ENCODE measurements at regions not wholly inside any gene's neighbourhood (a gene's known extent, or its start where the extent isn't known, plus 50 kb on each side); places are given as distances from the start of the nearest gene placed in this dataset.
"Not testable (repeated sequence)": the region's sequence is repeated elsewhere in the genome, so short reads cannot be mapped to it uniquely, and the experiment has no call there.

DNA sequence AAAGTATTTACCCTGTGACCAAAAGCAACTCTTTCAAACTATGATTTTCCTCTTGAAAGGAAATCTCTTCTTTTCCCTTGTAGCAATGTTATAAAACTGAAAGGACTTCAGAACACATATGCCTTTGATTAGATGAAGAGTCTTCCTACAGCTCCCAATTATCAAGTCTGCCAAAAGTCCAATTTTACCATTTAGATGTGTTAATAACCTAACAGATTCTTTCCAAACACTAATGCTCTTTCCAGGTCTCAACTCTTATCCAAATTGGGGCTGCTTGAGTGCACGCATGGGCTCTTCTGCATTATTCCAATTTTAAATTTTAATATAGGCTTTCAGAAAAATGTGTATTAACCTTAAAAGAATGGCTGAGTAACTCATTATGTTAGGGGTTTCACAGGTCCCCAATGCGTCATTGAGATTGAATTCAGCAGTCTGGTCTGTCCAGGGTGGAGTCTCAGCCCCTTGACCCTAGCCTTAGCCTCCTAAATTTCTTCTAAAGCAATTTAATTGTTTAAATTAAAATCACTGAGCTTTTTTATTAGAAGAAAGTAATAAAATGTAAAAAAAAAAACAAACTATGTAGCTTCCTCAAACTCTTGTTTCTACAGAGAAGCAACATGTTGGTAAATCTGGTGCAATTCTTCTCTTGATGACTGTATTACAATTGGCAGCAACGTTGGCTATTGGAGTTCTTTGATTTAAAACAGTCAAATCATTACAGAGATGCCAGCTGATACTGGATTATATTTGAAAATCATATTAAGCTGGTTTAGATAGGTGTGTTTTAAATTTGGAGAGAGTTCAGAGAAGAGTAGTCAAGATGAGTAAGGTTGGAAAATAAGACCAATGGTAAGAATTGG lies 170.4 kb downstream of the DKK1 start:
- DNase-seq: peak; percentile 21

DNA sequence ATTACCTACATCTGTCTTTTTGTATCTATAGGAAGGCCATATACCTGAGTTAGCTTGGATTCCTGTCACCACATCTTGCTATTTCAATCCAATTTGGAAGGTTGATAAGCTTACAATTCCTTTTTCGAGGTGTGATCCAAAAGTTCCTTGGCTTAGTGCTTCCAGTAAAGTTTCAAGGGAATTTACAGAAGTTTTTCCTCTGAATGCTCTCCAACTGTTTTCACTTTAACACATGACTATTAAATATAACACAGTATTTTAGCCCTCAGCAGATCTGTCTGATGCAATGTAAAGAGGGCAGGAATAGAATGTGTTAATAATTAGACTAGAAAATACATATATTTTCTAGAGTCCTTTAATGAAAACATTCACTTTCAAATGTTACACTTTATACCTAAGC lies 171.4 kb downstream of the DKK1 start:
- peak; percentile 59 for DNase-seq

DNA sequence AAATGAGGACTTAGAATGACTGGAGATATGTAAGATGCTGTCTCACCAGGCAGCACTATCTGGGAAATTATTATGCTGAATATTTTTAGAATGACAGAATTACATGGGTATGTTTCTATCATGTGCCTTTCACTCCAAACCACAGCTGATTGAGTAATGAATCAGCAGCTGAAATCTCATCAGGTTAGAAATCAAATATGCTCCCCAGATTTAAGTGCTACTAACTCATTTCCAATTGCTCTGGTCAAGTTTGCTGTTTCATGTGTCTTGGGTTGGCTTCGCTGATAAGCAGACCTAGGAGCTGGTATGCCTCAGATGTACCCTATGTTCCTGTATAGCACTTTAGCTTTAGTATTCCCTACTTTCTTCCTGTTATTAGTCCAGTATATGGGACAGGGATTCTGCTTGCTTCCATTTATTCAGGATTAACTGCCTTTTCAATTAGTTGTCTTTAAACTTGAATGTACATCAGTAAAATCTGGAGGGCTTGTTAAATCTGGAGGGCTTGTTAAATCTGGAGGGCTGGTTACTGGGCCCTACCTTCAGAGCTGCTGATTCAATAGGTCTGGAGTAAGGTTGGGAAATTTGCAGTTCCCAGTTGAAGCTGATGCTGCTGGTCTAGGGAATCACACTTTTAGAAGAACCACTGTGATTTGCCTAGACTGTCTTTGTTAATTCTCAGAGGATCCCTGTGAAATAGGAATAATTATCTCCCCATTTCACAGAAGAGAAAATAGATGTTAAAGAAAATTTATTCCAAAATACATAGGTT lies 172.9 kb downstream of the DKK1 start:
- DNase-seq: peak; percentile 96

DNA sequence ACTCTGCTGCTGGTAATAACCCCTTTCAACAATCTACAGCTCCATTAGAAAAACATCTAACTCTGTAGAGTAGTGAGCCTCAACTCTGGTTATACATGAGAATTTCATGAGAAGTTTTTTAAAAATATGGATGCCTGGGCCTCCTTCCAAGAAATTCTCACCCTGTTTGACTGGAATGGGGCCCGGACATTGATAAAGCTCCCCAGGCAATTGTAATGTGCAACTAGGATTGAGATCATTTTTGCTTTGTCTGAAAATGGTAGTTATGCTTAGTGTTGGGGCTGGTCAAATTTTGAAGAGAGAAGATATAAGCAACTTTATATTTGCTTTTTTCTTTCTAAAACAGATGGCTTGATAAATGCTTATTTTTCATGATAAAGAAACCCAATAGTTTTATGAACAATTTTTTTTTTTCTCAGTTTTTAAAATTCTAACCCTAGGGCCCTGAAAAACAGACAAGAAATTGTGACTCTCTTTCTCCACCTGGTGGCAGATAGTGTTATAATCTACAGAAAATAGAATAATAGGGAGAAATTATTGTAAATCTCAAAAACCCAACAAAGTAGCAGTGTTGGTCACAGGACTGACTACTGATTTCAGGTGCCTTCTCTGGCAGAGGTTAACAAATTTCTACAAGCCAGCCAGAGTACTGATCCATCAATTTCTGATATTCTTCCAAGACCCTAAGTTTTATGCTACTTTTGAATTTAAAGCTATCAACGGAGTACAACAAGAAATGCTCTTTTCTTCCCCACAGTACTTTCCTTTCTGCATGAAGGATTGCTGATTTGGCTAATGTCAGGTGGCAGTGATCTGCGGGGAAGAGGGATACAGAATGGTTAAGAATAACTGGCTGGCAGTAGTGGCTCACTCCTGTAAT lies 174.8 kb downstream of the DKK1 start:
- DNase-seq: peak; percentile 61

DNA sequence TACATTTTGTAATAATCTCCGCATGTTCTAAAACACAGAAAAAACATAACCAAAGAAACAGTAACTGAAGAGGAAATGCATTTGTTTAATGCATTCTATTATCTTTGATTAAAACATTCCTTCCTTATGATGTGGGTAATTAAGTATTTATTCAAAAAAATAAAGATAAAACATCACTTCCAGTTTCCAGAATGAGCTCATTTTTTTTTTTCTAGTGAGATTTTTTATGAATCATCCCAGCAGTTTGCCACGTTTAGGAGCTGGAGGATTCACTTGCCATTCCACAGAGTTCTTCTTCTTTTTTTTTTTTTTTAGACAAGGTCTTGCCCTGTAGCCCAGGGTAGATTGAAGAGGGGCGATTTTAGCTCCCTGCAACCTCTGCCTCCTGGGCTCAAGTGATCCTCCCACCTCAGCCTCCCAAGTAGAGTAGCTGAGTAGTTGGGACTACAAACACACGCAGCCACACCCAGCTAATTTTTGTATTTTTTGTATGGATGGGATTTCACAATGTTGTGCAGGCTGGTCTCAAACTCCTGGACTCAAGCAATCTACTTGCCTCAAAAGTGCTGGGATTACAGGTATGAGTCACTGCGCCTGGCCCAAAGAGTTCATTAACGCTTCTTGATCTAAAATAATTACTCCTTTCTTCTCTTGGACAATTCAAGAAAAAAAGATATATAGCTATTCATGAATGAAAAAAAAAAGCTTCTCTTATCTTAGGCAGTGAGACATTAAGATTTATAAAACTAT lies 177.3 kb downstream of the DKK1 start:
- peak; percentile 72 for DNase-seq

DNA sequence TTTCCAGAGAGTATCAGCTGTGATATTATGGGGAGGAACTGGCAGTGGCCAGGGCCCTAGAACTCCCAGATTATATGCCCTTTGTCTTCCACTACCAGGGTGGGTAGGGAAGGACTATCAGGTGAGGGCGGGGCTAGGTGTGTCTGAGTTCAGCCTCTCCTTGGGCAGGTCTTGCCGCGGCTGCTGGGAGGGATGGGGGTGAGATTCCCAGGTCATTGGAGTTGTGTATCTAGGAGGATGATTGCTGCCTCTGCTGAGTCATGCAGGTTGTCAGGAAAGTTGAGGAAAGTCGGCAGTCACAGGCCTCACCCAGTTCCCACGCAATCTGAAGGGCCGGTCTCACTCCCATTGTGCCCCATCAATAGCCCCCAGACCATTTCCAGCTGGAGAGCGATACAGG lies 185.2 kb downstream of the DKK1 start:
- DNase-seq: no peak

DNA sequence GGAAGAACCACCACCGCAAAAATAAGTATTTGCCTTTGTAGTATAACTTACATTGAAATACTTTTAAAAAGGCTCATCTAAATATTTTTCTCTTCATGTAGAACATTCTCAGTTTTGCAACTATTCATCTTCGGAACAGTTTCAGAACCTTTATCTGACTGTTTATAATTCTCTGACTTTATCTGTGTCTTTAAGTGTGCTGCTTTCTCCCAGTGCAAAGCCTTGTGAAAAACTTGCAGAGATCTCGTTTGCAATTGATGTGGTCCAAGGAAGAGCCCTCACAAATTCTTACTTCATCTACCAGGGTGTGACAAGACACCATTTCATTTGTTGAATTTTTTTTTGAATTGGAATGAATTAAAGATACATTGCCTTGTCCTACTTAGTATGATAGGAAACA lies 186.4 kb downstream of the DKK1 start:
- DNase-seq: no peak

DNA sequence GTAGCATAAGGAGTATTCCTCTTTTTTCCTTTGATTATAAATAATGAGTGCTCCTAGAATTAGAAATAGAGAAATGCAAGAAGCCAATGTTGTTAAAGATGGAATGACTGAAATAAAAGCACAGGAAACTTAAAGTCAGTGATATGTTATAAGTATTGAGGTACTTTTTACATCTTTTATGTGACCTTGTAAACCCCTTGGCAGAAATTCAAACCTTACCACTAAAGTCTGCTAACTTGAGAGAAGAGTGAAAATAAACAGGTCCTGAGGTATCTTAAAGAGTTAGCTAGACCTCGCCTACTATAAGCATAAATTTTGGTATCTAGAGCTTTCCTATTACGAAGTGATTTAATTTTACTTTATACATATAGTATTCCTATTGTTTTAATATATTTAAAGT lies 188.2 kb downstream of the DKK1 start:
- DNase-seq: no peak

DNA sequence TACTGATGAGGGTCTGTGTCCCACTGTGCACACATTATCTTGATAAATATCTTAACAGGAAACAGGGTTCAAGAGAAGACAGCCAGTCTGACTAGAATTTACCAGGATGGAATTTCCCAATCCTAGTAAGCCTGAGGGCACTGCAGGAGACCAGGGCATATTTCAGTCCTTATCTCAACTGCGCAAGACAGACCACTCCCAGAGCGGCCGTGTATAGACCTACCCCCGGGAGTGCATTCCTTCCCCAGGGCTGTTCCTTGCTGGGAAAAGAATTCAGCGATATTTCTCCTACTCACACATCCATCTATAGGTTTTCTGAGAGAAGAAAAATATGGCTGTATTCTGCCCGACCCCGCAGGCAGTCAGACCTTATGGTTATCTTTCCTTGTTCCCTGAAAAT lies 191.3 kb downstream of the DKK1 start:
- not testable (repeated sequence) for DNase-seq

DNA sequence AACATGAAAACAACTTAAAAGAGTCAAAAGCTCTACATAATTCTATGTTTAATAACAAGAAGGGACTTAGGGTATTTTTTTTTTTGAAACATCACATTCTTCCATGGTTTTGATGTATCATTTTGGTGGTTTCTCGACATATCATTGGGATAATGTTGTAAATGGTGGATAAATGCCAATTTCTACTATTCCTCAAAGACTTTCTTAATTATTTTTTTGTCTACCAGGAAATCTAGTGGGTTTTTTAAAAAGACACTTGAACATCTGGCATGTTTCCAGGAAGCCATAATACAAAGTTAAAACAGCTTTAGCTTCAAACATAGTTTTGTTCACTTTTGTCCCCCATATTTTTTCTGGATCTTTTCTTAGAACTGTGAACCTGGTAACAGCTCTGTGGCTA lies 200.4 kb downstream of the DKK1 start:
- peak; percentile 58 for DNase-seq

DNA sequence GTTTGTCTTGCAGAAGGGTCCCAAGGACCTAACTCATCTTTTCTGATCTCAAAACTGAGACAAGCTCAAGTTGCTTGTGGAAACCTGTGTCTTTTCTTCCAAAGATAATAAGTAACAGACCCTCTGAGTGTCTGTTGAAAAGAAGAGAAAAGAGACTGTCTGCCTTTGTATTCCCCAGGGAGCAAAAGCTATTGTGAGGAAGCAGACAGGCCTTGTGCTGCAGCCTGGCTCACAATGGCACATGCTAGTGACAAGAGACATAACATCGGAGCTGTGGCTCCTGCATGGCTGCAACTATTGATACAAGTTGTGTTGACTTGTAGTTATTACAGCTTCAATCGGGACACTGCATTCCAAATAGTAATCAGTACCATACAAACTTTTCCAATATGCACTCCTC lies 202.9 kb downstream of the DKK1 start:
- DNase-seq: peak; percentile 44

DNA sequence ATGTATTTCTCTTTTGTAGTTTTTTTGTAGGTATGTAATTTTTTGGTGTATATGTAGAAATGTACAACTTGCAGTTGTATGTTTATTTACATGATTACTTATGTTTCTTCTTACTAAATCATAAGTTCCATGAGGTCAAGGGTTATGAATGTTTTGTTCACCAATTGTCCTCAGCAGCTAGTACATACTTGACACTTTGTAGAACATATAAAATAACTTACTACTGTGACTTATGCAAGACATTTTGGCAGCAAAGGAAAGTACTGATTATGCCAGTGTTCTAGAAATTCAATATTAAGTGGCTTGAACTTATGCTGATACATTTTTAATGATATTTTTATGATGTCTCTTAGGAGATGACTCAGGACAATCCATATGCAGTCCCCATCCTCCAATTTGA lies 209.6 kb downstream of the DKK1 start:
- no peak for DNase-seq

DNA sequence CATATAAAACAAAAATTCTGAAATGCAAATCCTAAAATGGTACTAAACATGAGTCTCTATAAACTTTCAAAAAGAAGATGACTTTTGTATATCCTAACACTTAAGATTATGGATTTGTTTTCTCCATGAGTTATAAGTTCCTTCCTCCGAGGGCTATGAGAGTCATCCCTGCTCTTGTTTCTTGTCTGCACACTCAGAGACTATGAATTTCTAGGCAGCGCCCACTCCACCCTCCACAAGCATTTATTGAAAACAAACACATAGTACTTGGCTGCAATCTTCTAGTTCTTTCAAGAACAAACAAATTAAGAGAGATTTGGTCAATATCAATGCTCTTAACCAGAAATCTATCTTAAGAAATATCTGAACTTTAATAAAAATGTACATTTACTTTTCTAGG lies 211.7 kb downstream of the DKK1 start:
- DNase-seq: peak; percentile 36

DNA sequence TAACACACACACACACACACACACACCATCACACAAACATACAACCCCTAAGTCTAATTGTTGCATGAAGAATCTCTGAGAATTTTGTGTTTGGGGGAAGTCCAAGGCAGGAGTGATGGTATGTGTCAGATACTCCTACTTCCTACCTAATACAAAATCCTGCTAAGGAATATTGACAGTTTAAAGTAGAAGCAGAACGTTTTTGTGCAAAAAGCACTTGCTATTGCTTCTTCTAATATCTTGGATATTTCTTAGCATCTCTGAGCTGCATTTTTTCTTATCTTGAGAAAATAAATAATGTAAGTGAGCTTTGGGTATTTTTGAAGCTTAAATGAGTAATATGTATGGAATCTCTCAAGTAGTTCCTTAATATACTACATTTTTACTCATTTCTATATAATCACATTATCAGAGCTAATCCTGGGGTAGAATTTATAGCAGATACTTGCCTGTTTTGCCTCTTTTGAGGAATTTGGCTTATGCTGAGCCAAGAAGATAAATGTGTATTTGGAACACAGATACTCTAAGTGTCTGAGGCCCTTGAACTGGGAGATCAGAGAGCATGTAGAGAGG lies 212.3 kb downstream of the DKK1 start:
- peak; percentile 71 for DNase-seq

DNA sequence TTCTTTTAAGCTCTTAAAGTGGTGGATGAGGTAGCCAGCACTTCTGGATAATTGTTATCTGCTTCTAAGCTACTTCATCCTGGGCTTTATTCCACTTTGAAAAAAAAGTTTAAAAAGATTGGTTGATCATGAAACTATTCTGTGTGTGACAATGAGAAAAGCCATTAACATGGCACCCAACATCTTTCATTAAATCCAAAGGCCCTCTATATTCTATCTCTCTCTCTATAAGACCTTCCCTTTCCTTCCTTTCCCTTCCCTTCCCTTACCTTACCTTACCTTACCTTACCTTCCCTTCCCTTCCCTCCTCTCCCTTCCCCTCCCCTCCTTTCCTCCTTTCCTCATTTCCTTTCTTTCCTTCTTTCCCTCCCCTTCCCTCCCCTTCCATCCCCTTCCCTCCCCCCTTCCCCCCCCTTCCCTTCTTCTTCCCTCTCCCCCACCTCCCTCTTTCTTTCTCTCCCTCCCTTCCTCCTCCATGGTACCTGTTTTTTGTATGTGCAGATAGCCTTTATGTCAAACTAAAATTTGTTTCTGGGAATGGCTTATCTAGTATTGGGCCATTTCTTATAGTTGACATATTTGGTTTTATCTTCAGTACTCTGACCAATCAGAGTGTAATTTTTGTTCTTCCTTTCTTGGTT lies 218.7 kb downstream of the DKK1 start:
- DNase-seq: no peak

DNA sequence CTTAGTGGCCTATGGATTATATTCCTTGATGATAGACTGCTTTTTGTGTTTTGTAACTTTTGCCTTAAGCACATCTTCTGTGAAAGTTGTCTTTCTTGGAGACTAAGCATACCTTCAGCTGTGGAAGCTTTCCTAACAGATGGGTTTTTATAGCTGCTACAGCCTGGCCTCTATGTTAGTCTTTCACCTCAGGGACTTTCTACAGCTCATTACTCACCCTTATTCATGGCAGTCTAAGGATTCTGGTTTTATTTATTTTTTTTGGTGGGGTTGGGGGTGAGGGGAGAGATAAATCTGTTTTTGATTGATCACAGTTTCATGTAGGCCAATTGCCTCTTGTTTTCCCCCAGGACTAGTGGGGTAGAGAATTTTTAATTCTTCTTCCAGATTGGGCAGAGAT lies 219.9 kb downstream of the DKK1 start:
- DNase-seq: peak; percentile 56

DNA sequence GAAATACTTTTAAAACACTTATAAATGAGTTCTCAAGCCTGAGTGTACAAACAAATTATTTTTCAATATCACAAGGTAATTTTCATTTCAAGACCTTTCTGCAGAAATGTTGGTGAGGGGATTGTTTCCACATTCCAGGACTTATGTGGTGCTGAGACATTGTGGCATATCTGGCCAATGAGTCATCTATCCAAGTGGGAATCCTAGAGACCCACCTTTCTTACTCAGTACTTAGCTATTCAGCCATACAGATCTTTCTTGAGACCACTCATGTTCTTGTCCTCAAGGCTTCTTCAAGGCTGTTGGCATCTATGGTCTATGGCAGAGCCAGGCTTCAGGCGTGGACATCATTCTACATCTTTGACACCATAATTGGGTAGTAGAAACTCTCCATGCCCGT lies 225.4 kb downstream of the DKK1 start:
- peak; percentile 79 for DNase-seq

DNA sequence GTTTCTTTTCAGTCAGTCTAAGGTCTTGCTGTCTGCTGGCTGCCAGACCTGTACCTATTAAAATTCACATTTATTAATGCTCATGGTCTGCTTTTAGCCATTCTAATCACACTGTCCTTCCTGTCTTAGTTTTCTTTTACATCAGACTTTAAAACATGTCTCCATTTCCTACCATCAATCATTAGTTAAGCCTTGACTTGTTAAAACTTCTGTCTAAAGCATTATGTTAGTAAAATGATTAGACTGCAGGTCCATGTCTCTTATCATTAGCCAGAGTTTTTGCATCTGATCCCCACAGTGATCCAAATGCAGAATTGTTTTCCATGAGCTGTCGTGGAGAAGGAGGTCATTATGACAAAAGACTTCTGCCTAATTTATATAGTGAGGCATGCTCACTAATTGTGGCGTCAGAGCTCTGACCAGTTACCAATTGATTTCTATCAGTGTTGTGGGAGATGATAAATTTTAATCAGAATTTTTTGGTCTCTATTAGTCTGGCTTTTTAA lies 226.5 kb downstream of the DKK1 start:
- DNase-seq: no peak

DNA sequence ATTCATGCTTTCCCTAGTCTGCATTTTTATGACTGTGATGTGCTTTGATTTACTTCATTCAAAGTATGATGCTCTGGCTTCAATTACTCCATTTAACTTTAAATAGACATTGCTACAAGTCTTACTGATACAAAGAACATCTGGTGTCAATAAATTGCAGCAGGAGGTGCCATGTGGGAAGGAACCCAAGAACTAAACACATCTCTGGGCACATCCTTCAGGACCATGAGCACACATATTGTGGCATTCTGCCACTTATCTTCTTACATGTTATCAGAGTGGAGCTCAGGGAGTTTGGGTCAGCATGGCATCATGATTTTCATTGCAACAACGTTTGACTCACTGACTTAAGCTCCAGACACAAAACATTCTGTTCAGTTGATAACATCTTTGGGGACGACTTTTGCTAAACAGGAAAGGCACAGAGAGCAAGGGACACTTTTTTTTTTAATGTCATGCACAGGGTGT lies 227.0 kb downstream of the DKK1 start:
- peak; percentile 80 for DNase-seq

DNA sequence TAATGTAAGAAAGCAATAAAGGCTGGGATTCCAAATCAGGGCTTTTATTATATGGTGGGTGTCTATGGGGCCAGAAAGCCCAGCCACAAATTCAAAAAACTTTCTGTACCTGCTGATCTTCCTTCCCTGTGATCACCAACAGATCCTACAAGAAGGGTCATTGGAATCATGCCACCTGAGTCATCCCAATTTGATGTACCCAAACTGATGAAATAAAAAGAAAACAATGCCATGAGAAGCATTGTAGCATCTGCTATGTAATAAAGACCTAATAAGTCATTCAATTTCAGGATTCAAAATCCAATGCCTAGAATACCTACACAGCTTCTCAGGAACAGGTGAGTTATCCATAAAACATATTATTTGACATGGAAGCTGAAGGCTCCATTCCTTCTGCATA lies 228.8 kb downstream of the DKK1 start:
- DNase-seq: peak; percentile 29

DNA sequence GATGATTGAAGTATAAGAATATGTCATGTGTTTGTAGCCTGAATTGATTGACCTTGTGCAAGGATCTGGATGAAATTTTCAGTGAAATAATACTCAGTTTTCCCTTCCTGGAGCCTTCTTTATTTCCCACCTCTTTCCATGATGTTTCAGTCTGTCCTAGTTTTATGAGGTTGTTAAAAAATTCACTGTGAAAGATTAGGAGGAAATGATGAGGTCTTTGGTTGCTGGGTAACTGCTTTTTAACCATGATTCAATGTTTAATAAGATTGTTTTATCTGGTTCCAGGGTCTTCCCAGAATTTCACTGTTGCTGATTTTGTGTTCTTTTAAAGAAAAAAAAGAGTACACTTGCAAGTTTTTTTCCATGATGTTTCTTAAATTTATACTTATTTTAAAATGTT lies 221.5 kb downstream of the MBL2 start:
- no peak for DNase-seq
